Trophoblast cell (in vitro differentiated cells and primary cell): ENCODE measurements at regions not wholly inside any gene's neighbourhood (a gene's known extent, or its start where the extent isn't known, plus 50 kb on each side); places are given as distances from the start of the nearest gene placed in this dataset.
A peak's percentile ranks its signal among the peaks of the same experiment; 100 is the strongest.
"Not testable (repeated sequence)": the region's sequence is repeated elsewhere in the genome, so short reads cannot be mapped to it uniquely, and the experiment has no call there.

ENCODE experiments used
- DNase-seq, 2 donors: peaks; one replicate each; pipeline ENCODE4 v3.0.0-alpha.2; 2016
- H2AFZ ChIP-seq: 2 replicates; pipeline ENCODE4 v1.6.1; 2013; ENCODE audit warnings: low read length, moderate library complexity, mild to moderate bottlenecking; ENCODE audit not compliant: insufficient read depth, poor library complexity
- H2AK5ac ChIP-seq: 2 replicates; pipeline ENCODE4 v1.6.1; 2013; ENCODE audit warnings: mild to moderate bottlenecking, low read length
- H2BK120ac ChIP-seq: 2 replicates; pipeline ENCODE4 v1.6.1; 2013; ENCODE audit warnings: low read length, mild to moderate bottlenecking, moderate library complexity; ENCODE audit not compliant: insufficient read depth, poor library complexity
- H2BK12ac ChIP-seq: 2 replicates; pipeline ENCODE4 v1.6.1; 2013; ENCODE audit warnings: mild to moderate bottlenecking, low read length, moderate library complexity
- H2BK5ac ChIP-seq: 2 replicates; pipeline ENCODE4 v1.6.1; 2013; ENCODE audit warnings: low read length, low read depth, moderate library complexity, mild to moderate bottlenecking; ENCODE audit not compliant: poor library complexity
- H3K14ac ChIP-seq: 2 replicates; pipeline ENCODE4 v1.6.1; 2013; ENCODE audit warnings: mild to moderate bottlenecking, low read length
- H3K18ac ChIP-seq: 2 replicates; pipeline ENCODE4 v1.6.1; 2013; ENCODE audit warnings: mild to moderate bottlenecking, low read length
- H3K23ac ChIP-seq: 2 replicates; pipeline ENCODE4 v1.6.1; 2013; ENCODE audit warnings: low read length
- H3K27ac ChIP-seq: 2 replicates; pipeline ENCODE4 v1.5.1; 2013; ENCODE audit warnings: low read depth, mild to moderate bottlenecking, inconsistent platforms, low read length, moderate library complexity
- H3K27me3 ChIP-seq: 2 replicates; pipeline ENCODE4 v1.6.1; 2013; ENCODE audit warnings: inconsistent platforms, mild to moderate bottlenecking, low read length, moderate library complexity; ENCODE audit not compliant: insufficient read depth
- H3K36me3 ChIP-seq, 2 experiments: 1 replicate in 1 of 2; 2 replicates in 1 of 2; pipeline ENCODE4 v1.6.1; 2013; ENCODE audit warnings: low read length in 2 of 2, mild to moderate bottlenecking in 2 of 2, moderate library complexity in 1 of 2; ENCODE audit not compliant: insufficient read depth in 2 of 2, control insufficient read depth in 1 of 2
- H3K4ac ChIP-seq: 2 replicates; pipeline ENCODE4 v1.6.1; 2013; ENCODE audit warnings: low read depth, mild to moderate bottlenecking, low read length, moderate library complexity
- H3K4me1 ChIP-seq, 2 experiments: 1 replicate in 1 of 2; 2 replicates in 1 of 2; pipeline ENCODE4 v1.6.1; 2013; ENCODE audit warnings: low read length in 2 of 2, mild to moderate bottlenecking in 2 of 2, moderate library complexity in 1 of 2; ENCODE audit not compliant: insufficient read depth in 2 of 2, control insufficient read depth in 1 of 2
- H3K4me2 ChIP-seq: 2 replicates; pipeline ENCODE4 v1.6.1; 2013; ENCODE audit warnings: inconsistent platforms, mild to moderate bottlenecking, low read length, moderate library complexity
- H3K4me3 ChIP-seq: 2 replicates; pipeline ENCODE4 v1.5.1; 2013; ENCODE audit warnings: mild to moderate bottlenecking, low read depth, low read length, inconsistent platforms
- H3K79me1 ChIP-seq: one replicate; pipeline ENCODE4 v1.6.1; 2013; ENCODE audit warnings: low read length
- H3K79me2 ChIP-seq: 2 replicates; pipeline ENCODE4 v1.6.1; 2013; ENCODE audit warnings: low read length, mild to moderate bottlenecking; ENCODE audit not compliant: control insufficient read depth, insufficient read depth, poor library complexity
- H3K9ac ChIP-seq: 2 replicates; pipeline ENCODE4 v1.6.1; 2013; ENCODE audit warnings: mild to moderate bottlenecking, low read length
- H3K9me3 ChIP-seq: 2 replicates; pipeline ENCODE4 v1.6.1; 2013; ENCODE audit warnings: low read depth, mild to moderate bottlenecking, control low read depth, inconsistent platforms, low read length; ENCODE audit not compliant: insufficient read depth
- H4K12ac ChIP-seq: 2 replicates; pipeline ENCODE4 v1.6.1; 2013; ENCODE audit warnings: low read depth, mild to moderate bottlenecking, low read length, moderate library complexity
- H4K8ac ChIP-seq: 2 replicates; pipeline ENCODE4 v1.6.1; 2013; ENCODE audit warnings: low read depth, mild to moderate bottlenecking, low read length, moderate library complexity
- H4K91ac ChIP-seq: one replicate; pipeline ENCODE4 v1.6.1; 2013; ENCODE audit warnings: low read depth, mild to moderate bottlenecking, low read length, moderate library complexity
- WGBS: extraction: QIAGEN DNeasy Blood & Tissue Kit; methylation state at CpG from one replicate; pipeline ENCODE4 v1.1.7; 2013; ENCODE audit warnings: missing lambda C conversion rate; ENCODE audit not compliant: insufficient read length, insufficient coverage; ENCODE audit errors: extremely low coverage; 5-methylcytosine and 5-hydroxymethylcytosine counted together

GRCh38 chr9:2545881-2546490 lies 75.6 kb upstream of the VLDLR start:
- Histone ChIP-seq H2BK120ac (no peak overlapping the region), H4K91ac (no peak overlapping the region), H4K8ac (no peak overlapping the region), H3K4me2 (no peak overlapping the region), H3K79me2 (no peaks in the 10 kb centered on the region), H3K27me3 (no peaks in the 10 kb centered on the region), H4K12ac (no peak overlapping the region), H3K18ac (no peak overlapping the region), H2AK5ac (no peak overlapping the region), H2BK5ac (no peak overlapping the region), H3K9me3 (no peaks in the 10 kb centered on the region), H3K4me3 (no peak overlapping the region), H3K79me1 (no peaks in the 10 kb centered on the region), H3K36me3 (no peaks in the 10 kb centered on the region), H3K14ac (no peak overlapping the region), H3K27ac (no peak overlapping the region), H2BK12ac (no peak overlapping the region), H3K4me1 (no peaks in the 10 kb centered on the region), H3K4ac (no peak overlapping the region), H2AFZ (no peak overlapping the region), H3K23ac (no peak overlapping the region), H3K9ac (no peak overlapping the region)
- WGBS = no CpG with 5 or more reads among the region's 6 CpGs
- no peak for DNase-seq

GRCh38 chr9:2555899-2556600 lies 65.5 kb upstream of the VLDLR start:
- H3K18ac ChIP-seq, H3K36me3 ChIP-seq, H2AK5ac ChIP-seq, H2BK12ac ChIP-seq, H4K12ac ChIP-seq, H3K9me3 ChIP-seq, H3K4me3 ChIP-seq, H3K4me2 ChIP-seq, H2AFZ ChIP-seq, H3K23ac ChIP-seq, H3K79me2 ChIP-seq, H3K9ac ChIP-seq, H3K4ac ChIP-seq, H3K27me3 ChIP-seq, H4K8ac ChIP-seq: not testable (repeated sequence)
- Histone ChIP-seq H2BK5ac (peak overlapping the region; percentile 11), H3K4me1 (peaks cover 16% of the 10 kb centered on the region in 2 experiments), H3K79me1 (peaks cover 13% of the 10 kb centered on the region), H3K14ac (peak overlapping the region; percentile 8), H3K27ac (peak overlapping the region; percentile 46), H4K91ac (peak overlapping the region; percentile 10), H2BK120ac (peak overlapping the region; percentile 41)
- DNase-seq = peak; percentile 12 to 43
- no CpG with 5 or more reads among the region's 7 CpGs for WGBS

- Histone ChIP-seq H2AK5ac (no peak overlapping the region), H2BK120ac (no peak overlapping the region), H4K12ac (no peak overlapping the region), H3K14ac (no peak overlapping the region), H4K91ac (no peak overlapping the region), H2BK5ac (no peak overlapping the region), H3K4ac (no peak overlapping the region), H3K4me3 (no peak overlapping the region), H3K4me1 (peaks cover 16% of the 10 kb centered on the region in 2 experiments), H3K9me3 (no peaks in the 10 kb centered on the region), H3K79me1 (peaks cover 13% of the 10 kb centered on the region), H3K9ac (no peak overlapping the region), H3K79me2 (no peaks in the 10 kb centered on the region), H4K8ac (no peak overlapping the region), H3K27me3 (no peaks in the 10 kb centered on the region), H2BK12ac (no peak overlapping the region), H3K18ac (no peak overlapping the region), H3K36me3 (no peaks in the 10 kb centered on the region), H2AFZ (no peak overlapping the region), H3K4me2 (no peak overlapping the region), H3K27ac (no peak overlapping the region), H3K23ac (no peak overlapping the region)
- no CpG with 5 or more reads among the region's 1 CpG for WGBS
- no peak for DNase-seq
These were observed 63.9 kb upstream of the VLDLR start for GRCh38 chr9:2557693-2558092.

GRCh38 chr9:2559192-2560152 lies 62.1 kb upstream of the VLDLR start:
- H3K4me3 ChIP-seq = no peak overlapping the region
- H4K91ac ChIP-seq = peak overlapping the region; percentile 83
- H4K12ac ChIP-seq = no peak overlapping the region
- no peaks in the 10 kb centered on the region for H3K9me3 ChIP-seq
- H3K27me3 ChIP-seq = no peaks in the 10 kb centered on the region
- peaks cover 16% of the 10 kb centered on the region in 2 experiments for H3K4me1 ChIP-seq
- H3K18ac ChIP-seq = peak overlapping the region; percentile 44
- H2AFZ ChIP-seq = peak overlapping the region; percentile 37
- DNase-seq = peak; percentile 69 to 76
- no peak overlapping the region for H3K23ac ChIP-seq
- H3K4me2 ChIP-seq = peak overlapping the region; percentile 34
- H3K4ac ChIP-seq = peak overlapping the region; percentile 35
- no peaks in the 10 kb centered on the region for H3K79me2 ChIP-seq
- H3K79me1 ChIP-seq = peaks cover 13% of the 10 kb centered on the region
- H2AK5ac ChIP-seq = peak overlapping the region; percentile 39
- H2BK120ac ChIP-seq = peak overlapping the region; percentile 77
- no peaks in the 10 kb centered on the region for H3K36me3 ChIP-seq
- H3K14ac ChIP-seq = peak overlapping the region; percentile 72
- H3K27ac ChIP-seq = peak overlapping the region; percentile 81
- peak overlapping the region; percentile 58 for H2BK5ac ChIP-seq
- peak overlapping the region; percentile 58 for H2BK12ac ChIP-seq
- no peak overlapping the region for H3K9ac ChIP-seq
- WGBS = no CpG with 5 or more reads among the region's 5 CpGs
- no peak overlapping the region for H4K8ac ChIP-seq
